ENCODE measurements at regions not wholly inside any gene's neighbourhood (a gene's known extent, or its start where the extent isn't known, plus 50 kb on each side); places are given as distances from the start of the nearest gene placed in this dataset.
"Not testable (repeated sequence)": the region's sequence is repeated elsewhere in the genome, so short reads cannot be mapped to it uniquely, and the experiment has no call there.

- no peak overlapping the region for H3K4me3 ChIP-seq (replicated peaks in 1 of 2; ENCODE audit: low read depth in 2 of 2, low read length in 2 of 2)
- peak; percentile 1 to 56 for DNase-seq (ENCODE audit: low read depth in 2 of 2)
- no peak for TF ChIP-seq CTCF (IDR thresholded peaks at IDR 0.05; ENCODE audit: low read depth, low read length)
These were observed 180.2 kb downstream of the RASEF start for GRCh38 chr9:82882748-82883147.

- TF ChIP-seq CTCF (IDR thresholded peaks at IDR 0.05; ENCODE audit: low read depth, low read length): no peak
These were observed 179.5 kb downstream of the RASEF start for GRCh38 chr9:82883436-82883835.

GRCh38 chr9:82883974-82884373 is 179.0 kb downstream of the RASEF start:
- DNase-seq (ENCODE audit: low read depth in 2 of 2); H3K4me3 ChIP-seq (replicated peaks in 1 of 2; ENCODE audit: low read depth in 2 of 2, low read length in 2 of 2): not testable (repeated sequence)

More at GRCh38 chr9:82883436-82883835, 179.5 kb downstream of the RASEF start:
- H3K4me3 ChIP-seq (replicated peaks in 1 of 2; ENCODE audit: low read depth in 2 of 2, low read length in 2 of 2): no peak overlapping the region
- DNase-seq (ENCODE audit: low read depth in 2 of 2): no peak

- H3K4me3 ChIP-seq (replicated peaks in 1 of 2; ENCODE audit: low read depth in 2 of 2, low read length in 2 of 2): no peak overlapping the region
- TF ChIP-seq CTCF (IDR thresholded peaks at IDR 0.05; ENCODE audit: low read depth, low read length): no peak
- DNase-seq (ENCODE audit: low read depth in 2 of 2): no peak
These were observed 172.5 kb downstream of the RASEF start for GRCh38 chr9:82890401-82890800.

- no peak overlapping the region for H3K4me3 ChIP-seq (replicated peaks in 1 of 2; ENCODE audit: low read depth in 2 of 2, low read length in 2 of 2)
- TF ChIP-seq CTCF (IDR thresholded peaks at IDR 0.05; ENCODE audit: low read depth, low read length): no peak
- no peak for DNase-seq (ENCODE audit: low read depth in 2 of 2)
These were observed 172.1 kb downstream of the RASEF start for GRCh38 chr9:82890865-82891264.

- no peak overlapping the region for H3K4me3 ChIP-seq (replicated peaks in 1 of 2; ENCODE audit: low read depth in 2 of 2, low read length in 2 of 2)
- TF ChIP-seq CTCF (IDR thresholded peaks at IDR 0.05; ENCODE audit: low read depth, low read length): no peak
- peak in 1 of 2 donors; percentile 45 for DNase-seq (ENCODE audit: low read depth in 2 of 2)
These were observed 171.6 kb downstream of the RASEF start for GRCh38 chr9:82891321-82891720.

- TF ChIP-seq CTCF (IDR thresholded peaks at IDR 0.05; ENCODE audit: low read depth, low read length): no peak
- H3K4me3 ChIP-seq (replicated peaks in 1 of 2; ENCODE audit: low read depth in 2 of 2, low read length in 2 of 2): no peak overlapping the region
- no peak for DNase-seq (ENCODE audit: low read depth in 2 of 2)
These were observed 169.4 kb downstream of the RASEF start for GRCh38 chr9:82893549-82893948.

Measured in cardiac fibroblast (primary cell).